Bronchial epithelial cell (primary cell): ENCODE measurements at regions not wholly inside any gene's neighbourhood (a gene's known extent, or its start where the extent isn't known, plus 50 kb on each side); places are given as distances from the start of the nearest gene placed in this dataset.

ENCODE experiments used
- DNase-seq: peaks from one replicate; pipeline ENCODE4 v3.0.0-alpha.2; 2010; ENCODE audit warnings: low read depth
- FAIRE-seq: peaks from 2 replicates; lab custom pipeline; 2011; peaks lifted over from hg19 to GRCh38; lab: Jason Lieb, UNC
- H3K27me3 ChIP-seq: 2 replicates; pipeline ENCODE4 v1.5.1; 2011; ENCODE audit warnings: low read length; ENCODE audit not compliant: control insufficient read depth, insufficient read depth
- H3K36me3 ChIP-seq: 2 replicates; pipeline ENCODE4 v1.5.1; 2011; ENCODE audit warnings: low read length; ENCODE audit not compliant: control insufficient read depth, insufficient read depth
- H3K4me3 ChIP-seq: 2 replicates; pipeline ENCODE4 v1.5.1; 2011; ENCODE audit warnings: mild to moderate bottlenecking, low read depth, low read length, control low read depth
- TF ChIP-seq, protein P1 (sequence below): IDR thresholded peaks from 2 replicates; pipeline ENCODE4 v1.5.1; 2011; ENCODE audit warnings: mild to moderate bottlenecking, moderate library complexity, low read length, control low read depth, inconsistent platforms; ENCODE audit not compliant: insufficient read depth, severe bottlenecking

DNA sequence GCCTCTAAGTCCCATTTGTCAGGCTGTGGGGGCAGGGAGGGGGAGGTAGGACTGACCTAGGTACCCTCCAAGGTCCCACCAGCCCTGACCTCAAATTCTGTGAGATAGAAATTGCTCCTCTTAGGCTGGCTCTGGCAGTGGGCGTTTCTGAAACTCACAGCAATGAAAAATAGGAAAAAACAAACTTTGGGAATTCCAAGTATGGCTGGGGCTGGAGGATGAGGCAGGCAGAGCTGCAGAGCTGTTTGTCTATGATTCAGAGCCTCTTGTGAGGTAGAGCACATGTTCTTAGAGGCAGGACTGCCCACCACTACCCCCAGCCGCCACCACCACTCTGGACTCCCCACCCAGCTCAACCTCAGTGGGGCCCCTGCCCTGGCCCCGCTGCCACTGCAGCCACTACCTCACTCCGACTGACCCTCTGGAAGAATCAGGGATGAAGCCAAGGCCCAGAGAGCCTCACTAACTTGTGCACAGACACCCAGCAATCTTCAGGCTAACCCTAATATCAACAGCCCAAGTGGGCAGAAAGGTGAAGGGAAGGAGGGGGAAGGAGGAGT lies 98.2 kb downstream of the PJA1 start:
- Histone ChIP-seq H3K27me3 (no peaks in the 10 kb centered on the region), H3K36me3 (no peaks in the 10 kb centered on the region), H3K4me3 (no peak overlapping the region)
- DNase-seq, result no peak
- no peak for FAIRE-seq
- TF ChIP-seq, protein P1, sequence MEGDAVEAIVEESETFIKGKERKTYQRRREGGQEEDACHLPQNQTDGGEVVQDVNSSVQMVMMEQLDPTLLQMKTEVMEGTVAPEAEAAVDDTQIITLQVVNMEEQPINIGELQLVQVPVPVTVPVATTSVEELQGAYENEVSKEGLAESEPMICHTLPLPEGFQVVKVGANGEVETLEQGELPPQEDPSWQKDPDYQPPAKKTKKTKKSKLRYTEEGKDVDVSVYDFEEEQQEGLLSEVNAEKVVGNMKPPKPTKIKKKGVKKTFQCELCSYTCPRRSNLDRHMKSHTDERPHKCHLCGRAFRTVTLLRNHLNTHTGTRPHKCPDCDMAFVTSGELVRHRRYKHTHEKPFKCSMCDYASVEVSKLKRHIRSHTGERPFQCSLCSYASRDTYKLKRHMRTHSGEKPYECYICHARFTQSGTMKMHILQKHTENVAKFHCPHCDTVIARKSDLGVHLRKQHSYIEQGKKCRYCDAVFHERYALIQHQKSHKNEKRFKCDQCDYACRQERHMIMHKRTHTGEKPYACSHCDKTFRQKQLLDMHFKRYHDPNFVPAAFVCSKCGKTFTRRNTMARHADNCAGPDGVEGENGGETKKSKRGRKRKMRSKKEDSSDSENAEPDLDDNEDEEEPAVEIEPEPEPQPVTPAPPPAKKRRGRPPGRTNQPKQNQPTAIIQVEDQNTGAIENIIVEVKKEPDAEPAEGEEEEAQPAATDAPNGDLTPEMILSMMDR, result no peak

DNA sequence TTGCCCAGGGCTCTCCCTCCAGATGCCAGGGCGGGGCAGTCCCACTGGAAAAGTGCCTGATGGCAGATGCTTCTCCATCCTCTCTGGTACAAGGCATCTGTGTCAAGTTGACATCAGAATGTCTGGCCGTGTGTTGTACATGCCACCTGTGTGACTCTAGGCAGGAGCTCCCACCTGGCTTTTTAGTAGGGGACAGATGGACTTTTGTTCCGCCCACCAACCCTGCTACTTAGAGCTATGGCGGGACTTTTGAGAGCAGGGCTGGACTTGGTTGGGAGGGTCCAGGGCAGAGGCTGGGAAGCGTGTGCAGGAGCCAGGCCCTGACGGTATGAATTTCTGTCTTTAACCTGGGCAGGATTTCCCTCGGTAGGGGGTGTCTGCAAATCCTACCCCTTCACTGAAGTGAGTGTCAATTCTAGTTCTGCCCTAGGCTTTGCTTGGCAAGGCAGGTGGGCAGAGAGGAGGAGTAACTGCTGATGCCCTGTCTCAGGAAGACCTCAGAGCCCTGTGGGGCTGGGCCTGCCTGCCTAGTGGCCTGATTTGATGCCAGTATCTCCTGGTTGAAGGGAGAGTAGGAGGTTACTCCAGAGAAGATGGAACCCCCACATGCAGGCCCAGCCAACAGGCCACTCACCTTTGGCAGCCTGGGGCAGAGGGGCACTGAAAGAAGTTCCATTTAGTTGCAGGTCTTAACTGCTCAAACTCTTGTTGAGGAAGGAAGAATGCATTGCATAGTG lies 99.1 kb downstream of the PJA1 start:
- TF ChIP-seq, protein P1, result no peak
- no peaks in the 10 kb centered on the region for H3K27me3 ChIP-seq
- H3K4me3 ChIP-seq, result no peak overlapping the region
- H3K36me3 ChIP-seq, result no peaks in the 10 kb centered on the region
- peak; percentile 40 for FAIRE-seq
- no peak for DNase-seq

DNA sequence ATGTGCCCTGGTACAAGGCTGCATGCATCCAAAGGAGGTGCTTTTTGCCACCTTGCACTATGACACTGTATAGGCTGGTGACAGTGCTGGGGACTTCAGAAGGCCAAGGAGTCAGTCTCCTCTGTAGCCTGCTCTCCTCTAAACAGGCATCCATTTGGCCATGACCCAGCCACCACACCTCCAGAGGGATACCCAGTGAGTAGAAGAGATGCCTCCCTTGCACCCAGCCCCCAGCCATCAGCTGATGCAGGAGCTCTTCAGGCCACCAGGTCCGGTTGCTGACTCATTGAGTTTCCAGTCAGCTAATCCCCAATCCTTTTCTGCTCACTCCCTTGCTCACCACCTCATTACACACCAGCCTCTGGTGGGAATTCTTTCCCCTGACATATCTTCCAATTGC lies 99.8 kb downstream of the PJA1 start:
- TF ChIP-seq, protein P1, result no peak
- FAIRE-seq (no peak), DNase-seq (peak; percentile 68)
- Histone ChIP-seq H3K27me3 (no peaks in the 10 kb centered on the region), H3K36me3 (no peaks in the 10 kb centered on the region), H3K4me3 (no peak overlapping the region)

DNA sequence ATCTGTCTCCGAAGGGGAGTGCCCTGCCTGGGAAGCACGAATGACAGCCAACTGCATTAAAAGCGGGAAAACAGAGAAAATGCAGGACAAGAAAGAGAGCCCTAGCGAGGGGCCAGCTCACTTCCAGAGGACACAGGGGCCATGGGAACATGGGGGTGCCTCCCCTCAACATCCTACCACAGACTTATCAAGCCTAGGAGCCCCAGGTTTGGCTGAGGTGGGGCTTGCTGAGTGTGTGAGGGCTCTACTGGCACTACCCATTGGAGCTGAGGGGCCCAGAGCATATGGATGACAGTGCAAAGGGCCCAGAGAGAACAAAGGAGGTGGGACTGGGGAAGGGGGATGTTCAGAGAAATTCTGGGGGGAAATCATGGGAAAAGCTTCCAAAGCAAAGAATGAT lies 101.8 kb downstream of the PJA1 start:
- no peaks in the 10 kb centered on the region for H3K27me3 ChIP-seq
- TF ChIP-seq, protein P1, result no peak
- FAIRE-seq (no peak), DNase-seq (no peak)
- H3K4me3 ChIP-seq, result no peak overlapping the region
- no peaks in the 10 kb centered on the region for H3K36me3 ChIP-seq

DNA sequence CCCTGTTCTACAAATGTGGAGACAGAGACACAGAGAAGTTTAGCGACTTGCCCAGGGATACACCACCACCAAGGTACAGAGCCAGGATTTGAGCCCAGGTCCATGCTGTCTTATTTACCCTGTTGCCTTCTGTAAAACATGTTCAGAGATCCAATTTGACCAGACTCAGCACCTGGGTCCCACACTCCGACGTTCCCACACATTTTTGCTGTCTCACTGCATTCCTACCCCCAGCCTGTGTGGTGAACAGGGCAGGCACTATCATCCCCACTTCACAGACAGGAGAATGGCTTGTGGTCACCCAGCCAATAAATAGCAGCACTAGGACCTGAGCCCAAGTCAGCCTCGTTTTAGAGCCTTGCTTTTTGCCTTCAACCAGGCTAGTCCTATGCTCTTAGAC lies 102.8 kb downstream of the PJA1 start:
- FAIRE-seq, result no peak
- TF ChIP-seq, protein P1, result no peak
- no peak for DNase-seq
- Histone ChIP-seq H3K36me3 (no peaks in the 10 kb centered on the region), H3K4me3 (no peak overlapping the region), H3K27me3 (no peaks in the 10 kb centered on the region)
